K562 (cell line): ENCODE measurements at regions not wholly inside any gene's neighbourhood (a gene's known extent, or its start where the extent isn't known, plus 50 kb on each side); places are given as distances from the start of the nearest gene placed in this dataset.
"Not testable (repeated sequence)": the region's sequence is repeated elsewhere in the genome, so short reads cannot be mapped to it uniquely, and the experiment has no call there.

Source experiments
- CCAR2 ChIP-seq: fragments of 200-400 bp; formaldehyde crosslinking; IDR thresholded peaks from 2 replicates; pipeline ENCODE4 v1.6.1; 2017; ENCODE audit warnings: mild to moderate bottlenecking, low read depth, low read length
- ETV6 ChIP-seq, 3 experiments: fragments of 150-350 bp in 1 of 3; sonication (generic) in 1 of 3; formaldehyde crosslinking in 1 of 3; IDR thresholded peaks; 2 replicates each; pipeline versions ENCODE4 v1.6.1 to v1.8.0; 2014 to 2022; ENCODE audit warnings: borderline replicate concordance in 2 of 3, low read depth in 2 of 3, antibody characterized with exemption in 1 of 3, low read length in 1 of 3, mild to moderate bottlenecking in 1 of 3, missing genetic modification reagents in 1 of 3
- IFI16 ChIP-seq: fragments of 250-450 bp; sonication (Bioruptor Pico); IDR thresholded peaks from 2 replicates; pipeline ENCODE4 v2.1.2; 2022; ENCODE audit warnings: mild to moderate bottlenecking, inconsistent platforms
- KDM1A ChIP-seq, 2 experiments: fragments of 450-650 bp; IDR thresholded peaks; 2 replicates each; pipeline ENCODE4 v1.6.1; 2016; ENCODE audit warnings: mild to moderate bottlenecking in 2 of 2
- PATZ1 ChIP-seq: fragments of 250-450 bp; sonication (Bioruptor Pico); IDR thresholded peaks from 2 replicates; pipeline ENCODE4 v1.5.0; 2020; ENCODE audit warnings: mild to moderate bottlenecking, borderline replicate concordance
- POLR2A ChIP-seq: fragments of 450-650 bp; conservative IDR thresholded peaks from 2 replicates; pipeline ENCODE4 v1.6.1; 2016
- POLR3G ChIP-seq: IDR thresholded peaks from 2 replicates; pipeline ENCODE4 v1.6.1; 2011; ENCODE audit not compliant: insufficient read length, insufficient replicate concordance; ENCODE audit errors: extremely low read depth
- PTRF ChIP-seq: fragments of 450-650 bp; IDR thresholded peaks from 2 replicates; pipeline ENCODE4 v1.6.1; 2016; ENCODE audit warnings: mild to moderate bottlenecking, missing genetic modification characterization, missing compliant biosample characterization
- TCF3 ChIP-seq: sonication (generic); formaldehyde crosslinking; IDR thresholded peaks from 2 replicates; pipeline ENCODE4 v1.4.0; 2020; ENCODE audit warnings: mild to moderate bottlenecking, missing genetic modification reagents
- ZBED1 ChIP-seq: IDR thresholded peaks from 2 replicates; pipeline ENCODE4 v1.6.1; 2014
- ZNF324 ChIP-seq: fragments of 250-450 bp; sonication (Bioruptor Pico); IDR thresholded peaks from 2 replicates; pipeline ENCODE4 v1.4.0; 2020; ENCODE audit warnings: mild to moderate bottlenecking
- TF ChIP-seq, protein P1 (sequence below), 2 experiments: fragments of 250-450 bp in 1 of 2; fragments of 450-650 bp in 1 of 2; sonication (Bioruptor Pico) in 1 of 2; IDR thresholded peaks; 2 replicates each; pipeline versions ENCODE4 v1.6.1 to v1.8.0; 2016 to 2021; ENCODE audit warnings: mild to moderate bottlenecking in 2 of 2, moderate library complexity in 2 of 2, missing compliant biosample characterization in 1 of 2, missing genetic modification characterization in 1 of 2
- TF ChIP-seq, protein P2 (sequence below), 3 experiments: IDR thresholded peaks in 2 of 3; conservative IDR thresholded peaks in 1 of 3; 2 replicates each; pipeline ENCODE4 v1.5.1; 2011 to 2012; ENCODE audit warnings: low read length in 3 of 3, mild to moderate bottlenecking in 3 of 3, control low read depth in 2 of 3, improper control_type of control experiment in 1 of 3, inconsistent platforms in 1 of 3, low read depth in 1 of 3, mixed read lengths in 1 of 3, moderate library complexity in 1 of 3; ENCODE audit not compliant: insufficient read depth in 2 of 3

DNA sequence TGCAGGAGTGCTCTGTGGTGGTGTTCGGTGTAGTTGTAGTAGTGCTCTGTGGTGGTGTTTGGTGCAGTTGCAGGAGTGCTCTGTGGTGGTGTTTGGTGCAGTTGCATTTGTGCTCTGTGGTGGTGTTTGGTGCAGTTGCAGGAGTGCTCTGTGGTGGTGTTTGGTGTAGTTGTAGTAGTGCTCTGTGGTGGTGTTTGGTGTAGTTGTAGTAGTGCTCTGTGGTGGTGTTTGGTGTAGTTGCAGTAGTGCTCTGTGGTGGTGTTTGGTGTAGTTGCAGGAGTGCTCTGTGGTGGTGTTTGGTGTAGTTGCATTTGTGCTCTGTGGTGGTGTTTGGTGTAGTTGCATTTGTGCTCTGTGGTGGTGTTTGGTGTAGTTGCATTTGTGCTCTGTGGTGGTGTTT lies 706.9 kb upstream of the FRG1 start:
- not testable (repeated sequence) for TF ChIP-seq ZNF324 (CRISPR knock-in tag); IFI16 (CRISPR knock-in tag); PTRF (tag); CCAR2; POLR3G; POLR2A; KDM1A (IDR thresholded peaks at IDR 0.05); TCF3; PATZ1 (CRISPR knock-in tag); ZBED1; ETV6 (IDR thresholded peaks at IDR 0.05; ENCODE audit: borderline replicate concordance in 1 of 2, low read depth in 2 of 2, low read length in 1 of 2); ETV6 (CRISPR knock-in tag; IDR thresholded peaks at IDR 0.05; ENCODE audit: borderline replicate concordance)
- TF ChIP-seq, protein P1, sequence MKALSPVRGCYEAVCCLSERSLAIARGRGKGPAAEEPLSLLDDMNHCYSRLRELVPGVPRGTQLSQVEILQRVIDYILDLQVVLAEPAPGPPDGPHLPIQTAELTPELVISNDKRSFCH (CRISPR knock-in tag; IDR thresholded peaks at IDR 0.05), result not testable (repeated sequence)
- TF ChIP-seq, protein P1 (tag; IDR thresholded peaks at IDR 0.05), result not testable (repeated sequence)
- TF ChIP-seq, protein P2, sequence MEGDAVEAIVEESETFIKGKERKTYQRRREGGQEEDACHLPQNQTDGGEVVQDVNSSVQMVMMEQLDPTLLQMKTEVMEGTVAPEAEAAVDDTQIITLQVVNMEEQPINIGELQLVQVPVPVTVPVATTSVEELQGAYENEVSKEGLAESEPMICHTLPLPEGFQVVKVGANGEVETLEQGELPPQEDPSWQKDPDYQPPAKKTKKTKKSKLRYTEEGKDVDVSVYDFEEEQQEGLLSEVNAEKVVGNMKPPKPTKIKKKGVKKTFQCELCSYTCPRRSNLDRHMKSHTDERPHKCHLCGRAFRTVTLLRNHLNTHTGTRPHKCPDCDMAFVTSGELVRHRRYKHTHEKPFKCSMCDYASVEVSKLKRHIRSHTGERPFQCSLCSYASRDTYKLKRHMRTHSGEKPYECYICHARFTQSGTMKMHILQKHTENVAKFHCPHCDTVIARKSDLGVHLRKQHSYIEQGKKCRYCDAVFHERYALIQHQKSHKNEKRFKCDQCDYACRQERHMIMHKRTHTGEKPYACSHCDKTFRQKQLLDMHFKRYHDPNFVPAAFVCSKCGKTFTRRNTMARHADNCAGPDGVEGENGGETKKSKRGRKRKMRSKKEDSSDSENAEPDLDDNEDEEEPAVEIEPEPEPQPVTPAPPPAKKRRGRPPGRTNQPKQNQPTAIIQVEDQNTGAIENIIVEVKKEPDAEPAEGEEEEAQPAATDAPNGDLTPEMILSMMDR (IDR thresholded peaks at IDR 0.05 in 2 of 3, conservative IDR thresholded peaks at IDR 0.05 in 1 of 3; ENCODE audit: insufficient read depth in 2 of 3, low read depth in 1 of 3, low read length in 3 of 3), result not testable (repeated sequence)
